IPS DF 6.9 (cell line): ENCODE measurements at regions not wholly inside any gene's neighbourhood (a gene's known extent, or its start where the extent isn't known, plus 50 kb on each side); places are given as distances from the start of the nearest gene placed in this dataset.
A peak's percentile ranks its signal among the peaks of the same experiment; 100 is the strongest.

Experiments
- DNase-seq: peaks from one replicate; pipeline ENCODE4 v3.0.0-alpha.2; 2013; ENCODE audit warnings: low read depth, low spot score
- H3K27ac ChIP-seq: one replicate; pipeline ENCODE4 v1.5.1; 2013; ENCODE audit warnings: low read length, control low read depth
- H3K27me3 ChIP-seq: 2 replicates; pipeline ENCODE4 v1.6.1; 2013; ENCODE audit warnings: mild to moderate bottlenecking, low read length; ENCODE audit not compliant: control insufficient read depth, insufficient read depth
- H3K36me3 ChIP-seq: 2 replicates; pipeline ENCODE4 v1.6.1; 2013; ENCODE audit warnings: low read length; ENCODE audit not compliant: control insufficient read depth, insufficient read depth
- H3K4me1 ChIP-seq: 2 replicates; pipeline ENCODE4 v1.6.1; 2013; ENCODE audit warnings: low read length; ENCODE audit not compliant: control insufficient read depth, insufficient read depth
- H3K4me3 ChIP-seq: 2 replicates; pipeline ENCODE4 v1.5.1; 2013; ENCODE audit warnings: mild to moderate bottlenecking, low read length
- H3K9me3 ChIP-seq: 2 replicates; pipeline ENCODE4 v1.6.1; 2013; ENCODE audit warnings: low read length, inconsistent platforms; ENCODE audit not compliant: control insufficient read depth, insufficient read depth
- WGBS: extraction: QIAGEN DNeasy Blood & Tissue Kit; methylation state at CpG from one replicate; pipeline ENCODE4 v1.1.7; 2013; ENCODE audit warnings: mixed read lengths, missing lambda C conversion rate; ENCODE audit not compliant: insufficient read length, insufficient coverage; 5-methylcytosine and 5-hydroxymethylcytosine counted together

- H3K9me3 ChIP-seq, result no peaks in the 10 kb centered on the region
- no CpG with 5 or more reads among the region's 2 CpGs for WGBS
- H3K36me3 ChIP-seq, result no peaks in the 10 kb centered on the region
- no peak overlapping the region for H3K27ac ChIP-seq
- no peaks in the 10 kb centered on the region; the same call in 1 of the 2 replicates for H3K27me3 ChIP-seq
- no peak for DNase-seq
- H3K4me1 ChIP-seq, result no peaks in the 10 kb centered on the region
- H3K4me3 ChIP-seq, result no peak overlapping the region
Observed at GRCh38 chr11:104546501-104546900, 351.8 kb downstream of the CASP12 start.

DNA sequence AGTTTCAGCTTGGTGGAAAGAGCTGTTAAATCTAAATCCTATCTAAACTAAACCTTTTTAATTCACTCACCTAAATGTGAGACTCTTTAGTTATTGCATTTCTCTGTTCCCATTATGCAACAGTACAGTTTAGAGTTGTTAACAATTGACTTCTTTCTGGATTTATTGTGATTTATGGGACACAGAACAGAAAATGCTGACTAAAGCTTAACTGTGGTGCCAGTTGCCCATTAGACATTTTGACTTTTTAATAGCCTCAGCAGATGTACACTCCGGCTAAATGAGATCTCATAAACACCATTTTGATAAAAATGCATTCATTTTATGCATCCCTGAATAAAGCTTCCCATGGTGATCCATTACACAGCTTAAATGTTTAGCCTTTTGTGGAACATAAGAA is 356.6 kb downstream of the CASP12 start:
- no CpG with 5 or more reads among the region's 1 CpG for WGBS
- H3K27ac ChIP-seq, result no peak overlapping the region
- H3K9me3 ChIP-seq, result no peaks in the 10 kb centered on the region
- no peaks in the 10 kb centered on the region for H3K4me1 ChIP-seq
- H3K36me3 ChIP-seq, result no peaks in the 10 kb centered on the region
- no peaks in the 10 kb centered on the region; the same call in 1 of the 2 replicates for H3K27me3 ChIP-seq
- no peak for DNase-seq
- H3K4me3 ChIP-seq, result no peak overlapping the region

GRCh38 chr11:104538313-104538712 is 359.9 kb downstream of the CASP12 start:
- H3K9me3 ChIP-seq, result no peaks in the 10 kb centered on the region
- no peaks in the 10 kb centered on the region for H3K36me3 ChIP-seq
- DNase-seq, result no peak
- no peaks in the 10 kb centered on the region; the same call in 1 of the 2 replicates for H3K27me3 ChIP-seq
- H3K4me3 ChIP-seq, result no peak overlapping the region
- no peaks in the 10 kb centered on the region for H3K4me1 ChIP-seq
- no CpG with 5 or more reads among the region's 1 CpG for WGBS
- H3K27ac ChIP-seq, result no peak overlapping the region

- no peaks in the 10 kb centered on the region for H3K4me1 ChIP-seq
- no peak for DNase-seq
- H3K27ac ChIP-seq, result no peak overlapping the region
- H3K36me3 ChIP-seq, result no peaks in the 10 kb centered on the region
- no peaks in the 10 kb centered on the region; the same call in 1 of the 2 replicates for H3K27me3 ChIP-seq
- no peak overlapping the region for H3K4me3 ChIP-seq
- WGBS, result no CpG with 5 or more reads among the region's 2 CpGs
- H3K9me3 ChIP-seq, result no peaks in the 10 kb centered on the region
Observed at GRCh38 chr11:104534278-104534677, 364.0 kb downstream of the CASP12 start.

DNA sequence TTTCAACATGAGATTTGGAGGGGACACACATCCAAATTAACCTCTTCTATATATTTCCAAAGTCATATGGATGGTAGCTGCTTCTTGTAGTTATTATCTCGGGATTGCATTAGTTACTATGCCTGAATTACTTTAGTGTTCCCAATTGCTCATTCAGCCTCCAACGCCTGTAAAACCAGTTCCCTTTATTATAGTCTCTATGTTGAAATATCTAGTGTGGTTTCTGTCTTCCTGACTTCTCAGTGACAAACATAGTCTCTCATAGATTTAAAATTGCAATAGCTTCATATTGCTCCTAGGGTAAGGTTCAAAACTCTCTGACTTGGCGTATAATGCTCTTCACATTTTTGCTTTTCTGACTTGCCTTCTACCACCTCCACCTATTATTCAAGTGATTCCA is 366.4 kb downstream of the CASP12 start:
- Histone ChIP-seq H3K27me3 (no peaks in the 10 kb centered on the region), H3K27ac (no peak overlapping the region), H3K9me3 (no peaks in the 10 kb centered on the region), H3K4me1 (no peaks in the 10 kb centered on the region), H3K4me3 (no peak overlapping the region), H3K36me3 (no peaks in the 10 kb centered on the region)
- no peak for DNase-seq
- no CpG with 5 or more reads among the region's 3 CpGs for WGBS

- Histone ChIP-seq H3K4me1 (no peaks in the 10 kb centered on the region), H3K36me3 (no peaks in the 10 kb centered on the region), H3K27ac (no peak overlapping the region), H3K9me3 (no peaks in the 10 kb centered on the region), H3K4me3 (no peak overlapping the region), H3K27me3 (no peaks in the 10 kb centered on the region)
- DNase-seq, result peak; percentile 16
- no CpG with 5 or more reads among the region's 2 CpGs for WGBS
Observed at GRCh38 chr11:104531075-104531474, 367.1 kb upstream of the PDGFD start.

DNA sequence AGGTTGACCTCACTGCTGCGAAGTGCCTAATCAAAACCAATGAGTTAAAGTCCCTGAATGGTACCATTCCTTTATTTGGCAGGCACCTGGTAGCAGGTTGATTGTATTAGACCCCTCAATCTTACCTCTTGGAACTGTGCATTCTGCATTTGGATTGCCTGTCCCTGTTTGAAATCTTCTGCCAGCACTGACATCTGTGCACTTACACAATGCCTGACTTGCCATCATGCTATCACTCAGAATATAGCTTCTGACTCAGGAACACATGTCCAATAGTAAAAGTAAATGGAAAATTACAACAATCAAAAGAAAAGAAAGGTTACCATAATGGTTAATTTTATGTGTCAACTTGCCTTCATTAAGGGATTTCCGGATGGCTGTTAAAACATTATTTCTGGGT is 366.0 kb upstream of the PDGFD start:
- Histone ChIP-seq H3K4me1 (no peaks in the 10 kb centered on the region), H3K36me3 (no peaks in the 10 kb centered on the region), H3K27ac (no peak overlapping the region), H3K27me3 (no peaks in the 10 kb centered on the region), H3K4me3 (no peak overlapping the region), H3K9me3 (no peaks in the 10 kb centered on the region)
- WGBS, result no CpG with 5 or more reads among the region's 2 CpGs
- DNase-seq, result no peak

DNA sequence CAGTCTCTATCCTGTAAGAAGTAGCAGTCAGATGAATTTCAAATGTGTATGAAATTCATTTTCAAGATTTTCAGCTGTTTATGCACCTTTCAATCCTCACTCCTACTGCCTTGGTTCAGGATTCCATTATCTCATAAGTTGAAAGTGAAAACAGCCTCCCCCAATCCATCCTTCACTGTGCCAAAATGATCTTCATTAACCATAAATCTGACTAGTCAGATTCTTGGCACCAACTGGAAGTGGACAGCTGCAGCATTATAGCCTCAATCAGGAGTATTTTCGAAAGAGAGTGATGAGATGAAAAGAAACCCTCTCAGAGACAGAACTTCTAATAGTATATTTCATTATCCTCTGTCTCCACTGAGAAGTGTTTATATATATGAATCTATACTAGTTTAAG is 365.3 kb upstream of the PDGFD start:
- Histone ChIP-seq H3K4me3 (no peak overlapping the region), H3K27me3 (no peaks in the 10 kb centered on the region), H3K27ac (no peak overlapping the region), H3K4me1 (no peaks in the 10 kb centered on the region), H3K36me3 (no peaks in the 10 kb centered on the region), H3K9me3 (no peaks in the 10 kb centered on the region)
- no CpG with 5 or more reads among the region's 1 CpG for WGBS
- DNase-seq, result no peak

DNA sequence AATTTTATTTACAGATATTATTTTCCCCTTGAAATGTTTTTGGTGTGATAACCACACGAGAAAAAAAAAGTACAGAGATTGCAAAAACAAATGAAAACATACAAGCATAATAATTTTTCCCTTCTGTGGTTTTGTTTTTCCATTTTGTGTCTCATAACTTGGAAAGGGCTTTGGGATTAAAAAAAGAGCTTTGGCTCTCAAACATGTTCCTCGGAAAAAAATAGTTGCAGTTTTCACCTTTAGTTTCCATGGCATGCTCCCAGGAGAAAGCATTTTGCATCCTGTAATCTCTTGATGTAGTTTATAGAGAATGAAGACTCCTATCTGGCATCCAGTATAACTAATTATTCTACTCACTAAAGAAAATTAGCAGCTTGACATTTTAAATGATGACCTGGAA is 362.1 kb upstream of the PDGFD start:
- no peak for DNase-seq
- Histone ChIP-seq H3K4me1 (no peaks in the 10 kb centered on the region), H3K27me3 (no peaks in the 10 kb centered on the region), H3K4me3 (no peak overlapping the region), H3K36me3 (no peaks in the 10 kb centered on the region), H3K27ac (no peak overlapping the region), H3K9me3 (no peaks in the 10 kb centered on the region)
- WGBS, result no CpG with 5 or more reads among the region's 2 CpGs

GRCh38 chr11:104525416-104525815 is 361.5 kb upstream of the PDGFD start:
- Histone ChIP-seq H3K4me3 (no peak overlapping the region), H3K4me1 (no peaks in the 10 kb centered on the region)
- no CpG with 5 or more reads among the region's 3 CpGs for WGBS

GRCh38 chr11:104524254-104524653 is 360.3 kb upstream of the PDGFD start:
- Histone ChIP-seq H3K36me3 (no peaks in the 10 kb centered on the region), H3K27me3 (no peaks in the 10 kb centered on the region), H3K27ac (no peak overlapping the region), H3K9me3 (no peaks in the 10 kb centered on the region), H3K4me3 (no peak overlapping the region), H3K4me1 (no peaks in the 10 kb centered on the region)
- no peak for DNase-seq

More at GRCh38 chr11:104525416-104525815, 361.5 kb upstream of the PDGFD start:
- DNase-seq, result no peak
- Histone ChIP-seq H3K36me3 (no peaks in the 10 kb centered on the region), H3K27ac (no peak overlapping the region), H3K27me3 (no peaks in the 10 kb centered on the region), H3K9me3 (no peaks in the 10 kb centered on the region)
